Activated T-helper 2 cell treated with anti-CD3 and anti-CD28 coated beads, Interferon-gamma antibody, Interleukin-2, Interleukin-4, amounts not matched to agents 10 μg/mL and 5 μg/mL and 100 μg/mL, durations not matched to agents 14 hours and 24 hours and 36 hours (primary cell): ENCODE measurements at regions not wholly inside any gene's neighbourhood (a gene's known extent, or its start where the extent isn't known, plus 50 kb on each side); places are given as distances from the start of the nearest gene placed in this dataset.

Experiments
- DNase-seq: peaks from one replicate; pipeline ENCODE4 v3.0.0; 2021; ENCODE audit warnings: low spot score
- H3K27ac Mint-ChIP-seq: one replicate; pipeline ENCODE4 v1.8.0; 2021; ENCODE audit warnings: mixed read lengths
- H3K27me3 Mint-ChIP-seq: one replicate; pipeline ENCODE4 v1.8.0; 2021; ENCODE audit warnings: low read depth, mixed read lengths
- H3K36me3 Mint-ChIP-seq: one replicate; pipeline ENCODE4 v1.8.0; 2021; ENCODE audit warnings: low read depth, mixed read lengths
- H3K4me1 Mint-ChIP-seq: one replicate; pipeline ENCODE4 v1.8.0; 2021; ENCODE audit warnings: low read depth, mixed read lengths
- H3K4me3 Mint-ChIP-seq: one replicate; pipeline ENCODE4 v1.8.0; 2021; ENCODE audit warnings: low read depth, mild to moderate bottlenecking, moderate library complexity, mixed read lengths
- H3K9me3 Mint-ChIP-seq: one replicate; pipeline ENCODE4 v1.8.0; 2021; ENCODE audit warnings: mixed read lengths
- intact Hi-C: fragments of 100-400 bp; cut with micrococcal nuclease; formaldehyde crosslinking; loops from one replicate; pipeline ENCODE4 v1.15.1; 2023

DNA sequence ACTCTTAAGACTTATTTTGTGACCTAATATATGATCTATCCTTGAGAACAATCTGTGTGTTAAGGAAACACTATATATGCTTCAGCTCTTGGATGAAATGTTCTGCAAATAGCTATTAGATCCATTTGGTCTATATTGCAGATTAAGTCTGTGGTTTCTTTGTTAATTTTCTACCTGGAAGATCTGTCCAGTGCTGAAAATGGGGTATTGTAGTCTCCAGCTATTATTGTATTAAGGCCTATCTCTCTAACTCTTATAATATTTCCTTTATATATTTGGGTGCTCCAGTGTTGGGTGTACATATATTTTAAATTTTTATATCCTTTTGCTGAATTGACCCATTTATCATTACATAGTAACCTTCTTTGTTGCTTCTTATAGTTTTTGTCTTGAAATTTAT, 992.7 kb upstream of the CDH2 start:
- peaks cover 52% of the 10 kb centered on the region for H3K9me3 Mint-ChIP-seq
- H3K27ac Mint-ChIP-seq, result no peak overlapping the region
- DNase-seq, result no peak
- H3K4me1 Mint-ChIP-seq, result no peaks in the 10 kb centered on the region
- H3K4me3 Mint-ChIP-seq, result no peak overlapping the region
- no peaks in the 10 kb centered on the region for H3K36me3 Mint-ChIP-seq
- intact Hi-C loops, result no loop called here
- no peaks in the 10 kb centered on the region for H3K27me3 Mint-ChIP-seq

- intact Hi-C loops, result no loop called here
- peaks cover 36% of the 10 kb centered on the region for H3K9me3 Mint-ChIP-seq
- no peak overlapping the region for H3K27ac Mint-ChIP-seq
- no peak overlapping the region for H3K4me3 Mint-ChIP-seq
- DNase-seq, result no peak
- no peaks in the 10 kb centered on the region for H3K27me3 Mint-ChIP-seq
- no peaks in the 10 kb centered on the region for H3K4me1 Mint-ChIP-seq
- no peaks in the 10 kb centered on the region for H3K36me3 Mint-ChIP-seq
Observed at GRCh38 chr18:29164993-29165599, 988.2 kb upstream of the CDH2 start.

DNA sequence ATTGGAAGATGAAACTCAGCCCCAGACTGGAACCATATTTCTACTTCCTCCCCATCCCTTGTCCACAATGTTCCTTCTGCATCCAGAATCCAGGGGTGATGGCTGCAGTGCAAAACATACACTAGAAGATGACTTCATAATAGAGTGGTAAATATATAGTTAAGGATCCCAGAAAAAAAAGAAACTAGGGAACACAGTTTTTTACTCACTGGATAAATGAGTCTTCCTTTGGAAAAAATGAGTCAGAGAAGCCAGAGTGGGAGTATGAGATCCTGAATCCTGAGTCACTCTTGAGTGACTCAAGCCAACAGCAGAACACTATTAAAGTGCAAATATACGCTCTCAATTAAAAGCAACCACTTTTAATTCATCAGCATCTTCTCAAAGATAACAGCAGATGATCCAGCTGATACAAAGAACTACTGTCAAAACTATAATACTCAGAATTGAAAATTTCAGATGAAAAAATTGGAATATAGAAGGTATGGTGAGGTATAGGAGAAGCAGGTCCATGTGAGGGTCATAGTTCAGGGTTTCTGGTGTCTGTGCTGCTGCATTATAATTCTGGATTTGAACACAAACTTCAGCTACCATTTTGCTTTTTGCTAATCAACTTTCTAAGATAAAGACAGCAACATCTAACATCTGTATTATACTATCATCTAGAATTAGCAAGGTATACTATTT, 987.2 kb upstream of the CDH2 start:
- Mint-ChIP-seq H3K9me3 (peaks cover 34% of the 10 kb centered on the region), H3K27me3 (no peaks in the 10 kb centered on the region), H3K4me1 (no peaks in the 10 kb centered on the region), H3K36me3 (no peaks in the 10 kb centered on the region), H3K4me3 (no peak overlapping the region), H3K27ac (no peak overlapping the region)
- intact Hi-C loops, result no loop called here
- no peak for DNase-seq

DNA sequence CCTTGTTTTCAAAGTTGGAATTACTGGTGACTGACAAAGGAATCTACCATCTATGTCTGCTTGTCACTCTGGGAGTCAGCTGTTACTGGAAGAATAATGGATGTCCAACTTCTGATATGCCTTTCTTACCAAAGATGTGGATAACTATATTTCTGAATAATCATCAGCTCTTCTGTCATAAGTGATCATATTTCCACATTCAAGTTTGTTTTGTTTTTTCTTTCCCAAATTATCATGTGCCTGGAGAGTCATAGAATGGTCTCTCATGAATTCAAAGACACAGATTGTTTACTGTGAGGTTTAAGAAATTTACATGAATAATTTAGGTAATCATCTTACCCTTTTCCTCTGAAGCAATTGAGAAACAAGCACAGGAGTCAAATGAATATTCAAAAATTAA, 986.7 kb upstream of the CDH2 start:
- intact Hi-C loops, result no loop called here
- H3K27me3 Mint-ChIP-seq, result no peaks in the 10 kb centered on the region
- H3K4me3 Mint-ChIP-seq, result no peak overlapping the region
- H3K36me3 Mint-ChIP-seq, result no peaks in the 10 kb centered on the region
- DNase-seq, result no peak
- no peak overlapping the region for H3K27ac Mint-ChIP-seq
- peaks cover 30% of the 10 kb centered on the region for H3K9me3 Mint-ChIP-seq
- H3K4me1 Mint-ChIP-seq, result no peaks in the 10 kb centered on the region

GRCh38 chr18:29161429-29161828, 984.5 kb upstream of the CDH2 start:
- H3K27me3 Mint-ChIP-seq, result no peaks in the 10 kb centered on the region

DNA sequence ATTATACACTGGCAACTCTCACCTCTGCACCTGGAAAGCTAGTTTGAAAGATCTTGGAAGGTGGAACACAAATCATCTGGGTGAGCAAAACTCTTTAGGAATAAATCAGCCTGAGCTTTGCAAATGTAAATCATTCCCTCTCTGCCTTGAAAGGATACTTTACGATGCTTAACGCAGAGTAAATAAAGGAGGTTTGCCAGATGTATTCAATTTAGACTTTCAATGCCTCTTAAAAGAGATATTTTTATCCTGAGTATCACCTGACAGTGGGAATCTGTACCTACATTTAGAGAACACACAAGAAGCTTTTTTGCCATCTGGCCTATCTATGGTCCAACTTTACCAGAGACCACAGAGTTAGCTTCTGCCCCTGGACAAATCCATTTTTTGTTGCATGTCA, 983.2 kb upstream of the CDH2 start:
- Mint-ChIP-seq H3K27ac (no peak overlapping the region), H3K27me3 (no peaks in the 10 kb centered on the region), H3K9me3 (peaks cover 31% of the 10 kb centered on the region), H3K4me1 (no peaks in the 10 kb centered on the region), H3K4me3 (no peak overlapping the region), H3K36me3 (no peaks in the 10 kb centered on the region)
- intact Hi-C loops, result no loop called here
- DNase-seq, result no peak

More at GRCh38 chr18:29161429-29161828, 984.5 kb upstream of the CDH2 start:
- intact Hi-C loops, result no loop called here
- peaks cover 33% of the 10 kb centered on the region for H3K9me3 Mint-ChIP-seq
- no peak for DNase-seq
- H3K4me1 Mint-ChIP-seq, result no peaks in the 10 kb centered on the region
- H3K4me3 Mint-ChIP-seq, result no peak overlapping the region
- no peak overlapping the region for H3K27ac Mint-ChIP-seq
- H3K36me3 Mint-ChIP-seq, result no peaks in the 10 kb centered on the region

- H3K27me3 Mint-ChIP-seq, result no peaks in the 10 kb centered on the region
- peaks cover 42% of the 10 kb centered on the region for H3K9me3 Mint-ChIP-seq
- no peak overlapping the region for H3K27ac Mint-ChIP-seq
- H3K4me3 Mint-ChIP-seq, result no peak overlapping the region
- no peaks in the 10 kb centered on the region for H3K36me3 Mint-ChIP-seq
- intact Hi-C loops, result no loop called here
- no peak for DNase-seq
- H3K4me1 Mint-ChIP-seq, result no peaks in the 10 kb centered on the region
Observed at GRCh38 chr18:29157905-29158304, 981.0 kb upstream of the CDH2 start.

GRCh38 chr18:29157057-29157780, 980.3 kb upstream of the CDH2 start:
- Mint-ChIP-seq H3K9me3 (peaks cover 37% of the 10 kb centered on the region), H3K27me3 (no peaks in the 10 kb centered on the region), H3K36me3 (no peaks in the 10 kb centered on the region), H3K4me3 (no peak overlapping the region), H3K4me1 (no peaks in the 10 kb centered on the region), H3K27ac (no peak overlapping the region)
- intact Hi-C loops, result no loop called here
- no peak for DNase-seq

DNA sequence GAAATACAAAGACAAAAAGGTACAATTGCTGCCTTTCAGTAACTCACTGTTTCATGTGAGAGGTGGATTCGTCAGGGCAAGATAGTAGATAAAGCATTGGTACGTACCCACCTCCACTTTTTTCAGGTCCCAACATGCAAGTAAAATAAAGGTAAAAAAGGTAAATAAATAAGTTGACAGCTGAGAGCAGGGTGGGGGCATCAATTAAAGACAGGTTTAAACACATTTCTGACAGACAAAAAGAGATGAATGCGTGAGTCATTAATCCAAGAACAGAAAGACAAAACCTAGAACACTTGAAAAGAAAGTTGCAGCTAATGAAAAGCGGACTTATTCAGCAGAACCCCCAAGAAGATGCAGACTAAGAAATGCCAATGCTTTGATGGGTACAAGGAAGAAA, 979.6 kb upstream of the CDH2 start:
- Mint-ChIP-seq H3K36me3 (no peaks in the 10 kb centered on the region), H3K9me3 (peaks cover 37% of the 10 kb centered on the region), H3K4me3 (no peak overlapping the region), H3K4me1 (no peaks in the 10 kb centered on the region), H3K27me3 (no peaks in the 10 kb centered on the region), H3K27ac (no peak overlapping the region)
- intact Hi-C loops, result no loop called here
- no peak for DNase-seq

DNA sequence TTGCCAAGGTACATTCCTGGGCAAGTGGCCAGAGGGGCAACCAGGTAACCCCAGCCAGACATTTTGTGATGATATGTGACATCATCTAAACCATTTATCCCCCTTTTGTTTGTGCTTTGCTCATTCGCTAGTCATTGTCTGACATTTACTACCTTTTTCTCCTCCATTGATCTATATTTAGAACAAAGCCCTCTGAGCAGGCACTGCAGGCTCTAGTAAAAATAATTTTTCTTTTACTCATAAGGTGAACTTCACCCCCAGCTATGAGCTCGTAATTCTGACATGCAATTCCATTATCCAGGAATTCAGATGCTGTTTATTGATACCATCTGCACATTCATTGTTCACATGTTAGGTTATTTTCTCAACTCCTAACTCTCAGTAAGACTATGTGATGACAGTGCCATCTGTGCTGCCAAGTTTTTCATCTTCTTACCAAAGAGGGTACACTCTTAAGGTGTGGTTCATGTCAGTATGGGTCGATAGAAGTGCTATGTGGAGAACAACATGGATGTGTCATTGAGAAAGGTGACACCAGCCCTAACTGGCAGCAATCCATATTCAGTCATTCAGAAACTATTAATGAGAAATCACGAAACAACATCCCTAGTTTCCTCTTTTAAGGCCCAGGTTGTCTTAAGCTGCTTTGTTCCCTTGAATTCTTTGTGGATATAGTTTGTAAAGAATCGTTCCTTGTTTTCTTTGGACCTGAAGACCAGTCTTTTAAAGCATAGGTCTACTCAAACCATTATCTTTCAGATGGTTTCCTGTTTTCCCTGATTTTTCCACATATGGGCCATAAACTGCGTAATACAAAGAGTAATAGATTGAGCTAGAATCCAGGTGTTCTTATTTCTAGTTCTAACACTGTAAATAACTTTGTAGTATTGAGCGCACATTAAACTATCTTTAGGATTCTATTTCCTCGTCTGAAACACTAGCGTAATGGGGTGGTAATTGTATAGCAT, 978.1 kb upstream of the CDH2 start:
- H3K36me3 Mint-ChIP-seq, result no peaks in the 10 kb centered on the region
- peaks cover 41% of the 10 kb centered on the region for H3K9me3 Mint-ChIP-seq
- intact Hi-C loops, result no loop called here
- H3K4me3 Mint-ChIP-seq, result no peak overlapping the region
- DNase-seq, result no peak
- H3K27ac Mint-ChIP-seq, result no peak overlapping the region
- H3K27me3 Mint-ChIP-seq, result no peaks in the 10 kb centered on the region
- H3K4me1 Mint-ChIP-seq, result no peaks in the 10 kb centered on the region

- intact Hi-C loops, result no loop called here
- Mint-ChIP-seq H3K27ac (no peak overlapping the region), H3K36me3 (no peaks in the 10 kb centered on the region), H3K9me3 (peaks cover 41% of the 10 kb centered on the region), H3K4me1 (no peaks in the 10 kb centered on the region), H3K4me3 (no peak overlapping the region), H3K27me3 (no peaks in the 10 kb centered on the region)
- DNase-seq, result no peak
Observed at GRCh38 chr18:29154196-29154757, 977.3 kb upstream of the CDH2 start.

GRCh38 chr18:29153091-29153490, 976.2 kb upstream of the CDH2 start:
- Mint-ChIP-seq H3K4me3 (no peak overlapping the region), H3K36me3 (no peaks in the 10 kb centered on the region), H3K27me3 (no peaks in the 10 kb centered on the region), H3K4me1 (no peaks in the 10 kb centered on the region), H3K9me3 (peaks cover 46% of the 10 kb centered on the region), H3K27ac (no peak overlapping the region)
- no peak for DNase-seq
- intact Hi-C loops, result no loop called here
